ENCODE measurements at regions not wholly inside any gene's neighbourhood (a gene's known extent, or its start where the extent isn't known, plus 50 kb on each side); places are given as distances from the start of the nearest gene placed in this dataset.

GRCh38 chr2:64303250-64303649 is 150.7 kb upstream of the LGALSL start:
- H3K4me3 ChIP-seq (ENCODE audit: low read length) = no peak overlapping the region
- no peaks in the 10 kb centered on the region for H3K9me3 ChIP-seq (ENCODE audit: low read length)
- no peaks in the 10 kb centered on the region for H3K9me2 ChIP-seq (ENCODE audit: insufficient read depth, low read length)
- no peaks in the 10 kb centered on the region for H3K36me3 ChIP-seq (ENCODE audit: insufficient read depth, low read length)
- H3K4me2 ChIP-seq (ENCODE audit: low read length) = no peak overlapping the region
- H3F3A ChIP-seq (ENCODE audit: insufficient read depth, low read length, poor library complexity, severe bottlenecking) = no peaks in the 10 kb centered on the region
- H4K20me1 ChIP-seq (ENCODE audit: insufficient read depth) = no peaks in the 10 kb centered on the region
- no peak overlapping the region for H2AFZ ChIP-seq (ENCODE audit: low read depth, low read length)
- no peak overlapping the region for H3K27ac ChIP-seq (ENCODE audit: low read length)
- TF ChIP-seq POLR2AphosphoS5 (IDR thresholded peaks at IDR 0.05) (no peak), EP300 (conservative IDR thresholded peaks at IDR 0.05; ENCODE audit: poor library complexity, severe bottlenecking) (no peak), MXI1 (conservative IDR thresholded peaks at IDR 0.05; ENCODE audit: poor library complexity, severe bottlenecking) (no peak), EZH2 (IDR thresholded peaks at IDR 0.05; ENCODE audit: borderline replicate concordance, insufficient read depth, low read length, poor library complexity, severe bottlenecking) (no peak), RAD21 (conservative IDR thresholded peaks at IDR 0.05) (no peak), CTCF (IDR thresholded peaks at IDR 0.05; ENCODE audit: poor library complexity, severe bottlenecking) (no peak), SMC3 (conservative IDR thresholded peaks at IDR 0.05; ENCODE audit: poor library complexity) (no peak), TAF1 (IDR thresholded peaks at IDR 0.05; ENCODE audit: low read depth) (no peak), REST (IDR thresholded peaks at IDR 0.05; ENCODE audit: borderline replicate concordance) (no peak)
- H3K79me2 ChIP-seq (replicated peaks; ENCODE audit: insufficient read depth, low read length) = no peaks in the 10 kb centered on the region
- H3K27me3 ChIP-seq (ENCODE audit: insufficient read depth, low read depth, low read length) = no peaks in the 10 kb centered on the region
- no peak overlapping the region for H3K9ac ChIP-seq (ENCODE audit: low read length)

- no peak overlapping the region for H2AFZ ChIP-seq (ENCODE audit: low read depth, low read length)
- H3K79me2 ChIP-seq (replicated peaks; ENCODE audit: insufficient read depth, low read length) = no peaks in the 10 kb centered on the region
- no peaks in the 10 kb centered on the region for H3K27me3 ChIP-seq (ENCODE audit: insufficient read depth, low read depth, low read length)
- H3K9me3 ChIP-seq (ENCODE audit: low read length) = no peaks in the 10 kb centered on the region
- no peaks in the 10 kb centered on the region for H3K36me3 ChIP-seq (ENCODE audit: insufficient read depth, low read length)
- no peaks in the 10 kb centered on the region for H3F3A ChIP-seq (ENCODE audit: insufficient read depth, low read length, poor library complexity, severe bottlenecking)
- no peak overlapping the region for H3K4me2 ChIP-seq (ENCODE audit: low read length)
- no peaks in the 10 kb centered on the region for H3K9me2 ChIP-seq (ENCODE audit: insufficient read depth, low read length)
- no peaks in the 10 kb centered on the region for H4K20me1 ChIP-seq (ENCODE audit: insufficient read depth)
- TF ChIP-seq REST (IDR thresholded peaks at IDR 0.05; ENCODE audit: borderline replicate concordance) (no peak), TAF1 (IDR thresholded peaks at IDR 0.05; ENCODE audit: low read depth) (no peak), RAD21 (conservative IDR thresholded peaks at IDR 0.05) (no peak)
- H3K4me3 ChIP-seq (ENCODE audit: low read length) = no peak overlapping the region
- no peak overlapping the region for H3K27ac ChIP-seq (ENCODE audit: low read length)
- H3K9ac ChIP-seq (ENCODE audit: low read length) = no peak overlapping the region
Measured at GRCh38 chr2:64307421-64307820, 146.5 kb upstream of the LGALSL start.
